GM12878 (cell line): ENCODE measurements at regions not wholly inside any gene's neighbourhood (a gene's known extent, or its start where the extent isn't known, plus 50 kb on each side); places are given as distances from the start of the nearest gene placed in this dataset.

Experiments
- ELK1 ChIP-seq: IDR thresholded peaks from 2 replicates; pipeline ENCODE4 v1.6.1; 2012; ENCODE audit warnings: low read depth, low read length, improper control_type of control experiment
- POU2F2 ChIP-seq: IDR thresholded peaks from 3 replicates; pipeline ENCODE4 v1.6.1; 2011; ENCODE audit warnings: low read depth, mild to moderate bottlenecking, low read length, borderline replicate concordance
- PRDM15 ChIP-seq: fragments of 450-650 bp; formaldehyde crosslinking; IDR thresholded peaks from 2 replicates; pipeline ENCODE4 v1.4.0; 2020; ENCODE audit warnings: mild to moderate bottlenecking, moderate library complexity
- TF ChIP-seq, protein P1 (sequence below): fragments of 450-650 bp; IDR thresholded peaks from 2 replicates; pipeline ENCODE4 v1.6.1; 2016; ENCODE audit warnings: mild to moderate bottlenecking, moderate library complexity, borderline replicate concordance

- TF ChIP-seq, protein P1, sequence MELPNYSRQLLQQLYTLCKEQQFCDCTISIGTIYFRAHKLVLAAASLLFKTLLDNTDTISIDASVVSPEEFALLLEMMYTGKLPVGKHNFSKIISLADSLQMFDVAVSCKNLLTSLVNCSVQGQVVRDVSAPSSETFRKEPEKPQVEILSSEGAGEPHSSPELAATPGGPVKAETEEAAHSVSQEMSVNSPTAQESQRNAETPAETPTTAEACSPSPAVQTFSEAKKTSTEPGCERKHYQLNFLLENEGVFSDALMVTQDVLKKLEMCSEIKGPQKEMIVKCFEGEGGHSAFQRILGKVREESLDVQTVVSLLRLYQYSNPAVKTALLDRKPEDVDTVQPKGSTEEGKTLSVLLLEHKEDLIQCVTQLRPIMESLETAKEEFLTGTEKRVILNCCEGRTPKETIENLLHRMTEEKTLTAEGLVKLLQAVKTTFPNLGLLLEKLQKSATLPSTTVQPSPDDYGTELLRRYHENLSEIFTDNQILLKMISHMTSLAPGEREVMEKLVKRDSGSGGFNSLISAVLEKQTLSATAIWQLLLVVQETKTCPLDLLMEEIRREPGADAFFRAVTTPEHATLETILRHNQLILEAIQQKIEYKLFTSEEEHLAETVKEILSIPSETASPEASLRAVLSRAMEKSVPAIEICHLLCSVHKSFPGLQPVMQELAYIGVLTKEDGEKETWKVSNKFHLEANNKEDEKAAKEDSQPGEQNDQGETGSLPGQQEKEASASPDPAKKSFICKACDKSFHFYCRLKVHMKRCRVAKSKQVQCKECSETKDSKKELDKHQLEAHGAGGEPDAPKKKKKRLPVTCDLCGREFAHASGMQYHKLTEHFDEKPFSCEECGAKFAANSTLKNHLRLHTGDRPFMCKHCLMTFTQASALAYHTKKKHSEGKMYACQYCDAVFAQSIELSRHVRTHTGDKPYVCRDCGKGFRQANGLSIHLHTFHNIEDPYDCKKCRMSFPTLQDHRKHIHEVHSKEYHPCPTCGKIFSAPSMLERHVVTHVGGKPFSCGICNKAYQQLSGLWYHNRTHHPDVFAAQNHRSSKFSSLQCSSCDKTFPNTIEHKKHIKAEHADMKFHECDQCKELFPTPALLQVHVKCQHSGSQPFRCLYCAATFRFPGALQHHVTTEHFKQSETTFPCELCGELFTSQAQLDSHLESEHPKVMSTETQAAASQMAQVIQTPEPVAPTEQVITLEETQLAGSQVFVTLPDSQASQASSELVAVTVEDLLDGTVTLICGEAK: no peak
- TF ChIP-seq ELK1: no peak
- no peak for TF ChIP-seq PRDM15 (CRISPR knock-in tag)
- no peak for TF ChIP-seq POU2F2
- TF ChIP-seq, all 136 proteins: peak for 0
Measured at GRCh38 chr17:14953405-14953804, 311.7 kb downstream of the PMP22 start (continued).
